Small intestine (tissue), 7 donors: ENCODE measurements at regions not wholly inside any gene's neighbourhood (a gene's known extent, or its start where the extent isn't known, plus 50 kb on each side); places are given as distances from the start of the nearest gene placed in this dataset.
"Not testable (repeated sequence)": the region's sequence is repeated elsewhere in the genome, so short reads cannot be mapped to it uniquely, and the experiment has no call there.

ENCODE experiments used
- DNase-seq, 2 donors: peaks; one replicate each; pipeline versions ENCODE4 v3.0.0 to v3.0.0-alpha.2; 2013
- FAIRE-seq: peaks from 2 replicates; lab custom pipeline; 2012; peaks lifted over from hg19 to GRCh38; lab: Jason Lieb, UNC
- H3K27ac ChIP-seq, 3 donors: one replicate each; pipeline ENCODE4 v1.5.1; 2013; ENCODE audit warnings: low read length in 2 of 3, mild to moderate bottlenecking in 2 of 3, control low read depth in 1 of 3, inconsistent platforms in 1 of 3, low read depth in 1 of 3, moderate library complexity in 1 of 3
- H3K27me3 ChIP-seq, 3 donors: one replicate each; pipeline ENCODE4 v1.6.1; 2013; ENCODE audit warnings: low read length in 3 of 3, inconsistent platforms in 1 of 3; ENCODE audit not compliant: control insufficient read depth in 3 of 3, insufficient read depth in 3 of 3
- H3K36me3 ChIP-seq, 3 donors: one replicate each; pipeline ENCODE4 v1.6.1; 2013; ENCODE audit warnings: low read length in 3 of 3, inconsistent platforms in 1 of 3, low read depth in 1 of 3, mild to moderate bottlenecking in 1 of 3, moderate library complexity in 1 of 3; ENCODE audit not compliant: control insufficient read depth in 3 of 3, insufficient read depth in 2 of 3
- H3K4me1 ChIP-seq, 3 donors: one replicate each; pipeline ENCODE4 v1.6.1; 2013; ENCODE audit warnings: low read length in 2 of 3, inconsistent platforms in 1 of 3, low read depth in 1 of 3, mild to moderate bottlenecking in 1 of 3, moderate library complexity in 1 of 3; ENCODE audit not compliant: control insufficient read depth in 3 of 3, insufficient read depth in 2 of 3
- H3K4me3 ChIP-seq, 3 donors: one replicate each; pipeline ENCODE4 v1.5.1; 2013; ENCODE audit warnings: low read length in 3 of 3, control low read depth in 1 of 3, inconsistent platforms in 1 of 3, low read depth in 1 of 3, mild to moderate bottlenecking in 1 of 3, moderate library complexity in 1 of 3
- H3K9me3 ChIP-seq, 2 donors: one replicate each; pipeline ENCODE4 v1.6.1; 2013; ENCODE audit warnings: low read depth in 1 of 2, low read length in 1 of 2; ENCODE audit not compliant: control insufficient read depth in 2 of 2, insufficient read depth in 1 of 2
- WGBS, 3 donors: extraction: QIAGEN DNeasy Blood & Tissue Kit; methylation state at CpG; one replicate each; pipeline ENCODE4 v1.1.7; 2013; 5-methylcytosine and 5-hydroxymethylcytosine counted together
- donor health status: healthy with polysubstance abuse.
- donor health status: control.
- donor health status: control.
- donor health status: Bipolar disorder and iron deficiency.
- donor health status: healthy.

DNA sequence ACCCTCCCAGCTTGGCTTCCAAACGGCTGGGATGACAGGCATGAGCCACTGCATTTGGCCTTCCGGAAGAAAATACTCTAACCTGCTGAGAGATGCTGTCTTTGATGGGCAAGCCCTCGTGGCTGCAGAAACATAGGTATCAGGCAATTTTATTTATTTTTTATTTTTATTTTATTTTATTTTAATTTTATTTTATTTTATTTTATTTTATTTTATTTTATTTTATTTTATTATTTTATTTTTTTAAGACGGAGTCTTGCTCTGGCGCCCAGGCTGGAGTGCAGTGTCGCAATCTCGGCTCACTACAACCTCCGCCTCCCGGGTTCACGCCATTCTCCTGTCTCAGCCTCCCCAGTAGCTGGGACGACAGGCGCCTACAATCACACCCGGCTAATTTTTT lies 257.1 kb downstream of the SHOX start:
- H3K4me3 ChIP-seq, H3K4me1 ChIP-seq, H3K27me3 ChIP-seq, FAIRE-seq, H3K27ac ChIP-seq, DNase-seq, H3K36me3 ChIP-seq: not testable (repeated sequence)
- H3K9me3 ChIP-seq = peaks cover 0 to 19% of the 10 kb centered on the region in 2 donors
- 90 to 94% (median 93%) methylated on average over 13 of the region's 13 CpGs for WGBS, 3 donors

DNA sequence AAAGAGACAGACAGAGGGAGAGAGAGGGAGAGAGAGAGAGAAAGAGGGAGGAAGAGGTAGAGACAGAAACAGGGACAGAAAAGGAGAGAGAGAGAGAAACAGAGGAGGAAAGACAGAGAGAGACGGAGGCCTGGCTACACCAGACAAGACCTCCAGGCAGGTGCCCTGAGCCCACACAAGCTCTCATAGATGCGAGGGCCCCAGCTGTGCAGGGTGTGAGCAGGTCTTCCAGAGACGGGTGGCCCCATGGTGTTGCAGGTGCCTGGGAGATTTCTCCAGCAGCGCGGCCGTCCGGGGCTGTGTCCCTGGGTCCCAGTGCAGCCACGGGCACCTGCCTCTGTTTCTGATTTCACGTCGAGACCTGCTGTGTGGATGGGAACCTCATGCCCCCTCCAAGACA lies 253.0 kb downstream of the SHOX start:
- Histone ChIP-seq H3K4me3 (no peak overlapping the region), H3K36me3 (no peaks in the 10 kb centered on the region), H3K9me3 (peaks cover 0 to 15% of the 10 kb centered on the region in 2 donors), H3K27ac (no peak overlapping the region), H3K27me3 (no peaks in the 10 kb centered on the region), H3K4me1 (no peaks in the 10 kb centered on the region)
- 52 to 63% (median 57%) methylated on average over 10 of the region's 10 CpGs for WGBS, 3 donors
- no peak for DNase-seq
- FAIRE-seq = no peak

- FAIRE-seq = peak; percentile 97
- H3K9me3 ChIP-seq = peaks cover 0 to 14% of the 10 kb centered on the region in 2 donors
- not testable (repeated sequence) for H3K27me3 ChIP-seq, H3K27ac ChIP-seq, H3K4me1 ChIP-seq, H3K4me3 ChIP-seq, DNase-seq, H3K36me3 ChIP-seq
- WGBS, 3 donors = 55 to 70% (median 64%) methylated on average over 11 of the region's 11 CpGs
Measured at GRCh38 chrX:879756-880698, 249.4 kb downstream of the SHOX start.

- H3K4me1 ChIP-seq = no peaks in the 10 kb centered on the region
- DNase-seq = no peak
- FAIRE-seq = no peak
- H3K4me3 ChIP-seq = no peak overlapping the region
- no peak overlapping the region for H3K27ac ChIP-seq
- no peaks in the 10 kb centered on the region for H3K36me3 ChIP-seq
- H3K9me3 ChIP-seq = peaks cover 0 to 17% of the 10 kb centered on the region in 2 donors
- WGBS, 3 donors = 62 to 88% (median 78%) methylated on average over 15 of the region's 15 CpGs
- no peaks in the 10 kb centered on the region for H3K27me3 ChIP-seq
Measured at GRCh38 chrX:874061-874460, 243.5 kb downstream of the SHOX start.

DNA sequence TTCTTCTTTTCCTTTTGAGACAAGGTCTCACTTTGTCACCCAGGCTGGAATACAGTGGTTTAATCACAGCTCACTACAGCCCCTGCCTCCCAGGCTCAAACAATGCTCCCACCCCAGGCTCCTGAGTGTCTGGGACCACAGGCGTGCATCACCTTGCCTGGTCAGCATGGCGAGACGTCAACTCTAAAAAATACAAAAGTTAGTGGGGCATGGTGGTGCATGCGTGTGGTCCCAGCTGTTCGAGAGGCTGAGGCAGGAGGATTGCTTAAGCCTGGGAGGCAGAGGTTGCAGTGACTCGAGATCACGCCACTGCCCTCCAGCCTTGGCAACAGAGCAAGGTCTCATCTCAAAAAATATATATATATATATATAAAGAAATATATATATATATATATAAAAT lies 242.4 kb downstream of the SHOX start:
- FAIRE-seq (no peak), DNase-seq (no peak)
- Histone ChIP-seq H3K27me3 (no peaks in the 10 kb centered on the region), H3K27ac (no peak overlapping the region), H3K9me3 (peaks cover 0 to 17% of the 10 kb centered on the region in 2 donors), H3K36me3 (no peaks in the 10 kb centered on the region), H3K4me1 (no peaks in the 10 kb centered on the region), H3K4me3 (no peak overlapping the region)
- WGBS, 3 donors = 86 to 90% (median 88%) methylated on average over 7 of the region's 7 CpGs

GRCh38 chrX:872090-872489 lies 241.5 kb downstream of the SHOX start:
- DNase-seq = no peak
- WGBS, 3 donors = 89 to 96% (median 91%) methylated on average over 19 of the region's 19 CpGs

GRCh38 chrX:871626-872025 lies 241.0 kb downstream of the SHOX start:
- 92 to 96% (median 93%) methylated on average over 10 of the region's 10 CpGs for WGBS, 3 donors
- no peak overlapping the region for H3K4me3 ChIP-seq
- DNase-seq = no peak
- H3K9me3 ChIP-seq = peaks cover 0 to 17% of the 10 kb centered on the region in 2 donors
- no peaks in the 10 kb centered on the region for H3K4me1 ChIP-seq
- no peaks in the 10 kb centered on the region for H3K27me3 ChIP-seq
- no peaks in the 10 kb centered on the region for H3K36me3 ChIP-seq
- FAIRE-seq = no peak
- H3K27ac ChIP-seq = no peak overlapping the region

More at GRCh38 chrX:872090-872489, 241.5 kb downstream of the SHOX start:
- Histone ChIP-seq H3K4me1 (no peaks in the 10 kb centered on the region), H3K27ac (no peak overlapping the region), H3K9me3 (peaks cover 0 to 17% of the 10 kb centered on the region in 2 donors), H3K27me3 (no peaks in the 10 kb centered on the region), H3K4me3 (no peak overlapping the region), H3K36me3 (no peaks in the 10 kb centered on the region)
- FAIRE-seq = no peak

- WGBS, 3 donors = 68 to 83% (median 75%) methylated on average over 18 of the region's 18 CpGs
- no peak overlapping the region for H3K27ac ChIP-seq
- no peaks in the 10 kb centered on the region for H3K27me3 ChIP-seq
- H3K4me1 ChIP-seq = no peaks in the 10 kb centered on the region
- peaks cover 0 to 9% of the 10 kb centered on the region in 2 donors for H3K9me3 ChIP-seq
- H3K36me3 ChIP-seq = no peaks in the 10 kb centered on the region
- FAIRE-seq (no peak), DNase-seq (no peak)
- H3K4me3 ChIP-seq = no peak overlapping the region
Measured at GRCh38 chrX:867966-868647, 237.5 kb downstream of the SHOX start.
